Progenitor cell of endocrine pancreas (in vitro differentiated cells): ENCODE measurements at regions not wholly inside any gene's neighbourhood (a gene's known extent, or its start where the extent isn't known, plus 50 kb on each side); places are given as distances from the start of the nearest gene placed in this dataset.

Source experiments
- DNase-seq: peaks from one replicate; pipeline ENCODE4 v3.0.0; 2021; ENCODE audit warnings: low spot score; ENCODE audit not compliant: unreplicated experiment
- H3K27ac Mint-ChIP-seq: 2 replicates; pipeline ENCODE4 v1.8.0; 2021; ENCODE audit warnings: mild to moderate bottlenecking, moderate library complexity, mixed read lengths
- H3K27me3 Mint-ChIP-seq: 2 replicates; pipeline ENCODE4 v1.8.0; 2021; ENCODE audit warnings: mixed read lengths
- H3K36me3 Mint-ChIP-seq: 2 replicates; pipeline ENCODE4 v1.8.0; 2022; ENCODE audit warnings: mixed read lengths; ENCODE audit not compliant: insufficient read depth
- H3K4me1 Mint-ChIP-seq: 2 replicates; pipeline ENCODE4 v1.8.0; 2021; ENCODE audit warnings: low read depth, mixed read lengths
- H3K4me3 Mint-ChIP-seq: 2 replicates; pipeline ENCODE4 v1.8.0; 2021; ENCODE audit warnings: low read depth, mild to moderate bottlenecking, moderate library complexity, mixed read lengths
- H3K9me3 Mint-ChIP-seq: 2 replicates; pipeline ENCODE4 v1.8.0; 2021; ENCODE audit warnings: low read depth, mixed read lengths
- CTCF ChIP-seq: fragments of 200-600 bp; sonication (generic); IDR thresholded peaks from one replicate; pipeline ENCODE4 v1.5.0; 2021; ENCODE audit warnings: antibody characterized with exemption, mild to moderate bottlenecking; ENCODE audit not compliant: unreplicated experiment

- Mint-ChIP-seq H3K27ac (no peak overlapping the region), H3K9me3 (peaks cover 6% of the 10 kb centered on the region), H3K4me3 (no peak overlapping the region), H3K27me3 (peaks cover under 1% of the 10 kb centered on the region), H3K36me3 (no peaks in the 10 kb centered on the region), H3K4me1 (no peaks in the 10 kb centered on the region)
- no peak for DNase-seq
- TF ChIP-seq CTCF: no peak
Observed at GRCh38 chr2:8018956-8019355, 662.9 kb upstream of the ID2 start.

GRCh38 chr2:8019934-8020333 is 661.9 kb upstream of the ID2 start:
- Mint-ChIP-seq H3K27ac (no peak overlapping the region), H3K9me3 (peaks cover 6% of the 10 kb centered on the region), H3K27me3 (peaks cover 4% of the 10 kb centered on the region), H3K36me3 (no peaks in the 10 kb centered on the region), H3K4me1 (no peaks in the 10 kb centered on the region), H3K4me3 (no peak overlapping the region)
- DNase-seq: no peak
- TF ChIP-seq CTCF: no peak

- no peaks in the 10 kb centered on the region for H3K4me1 Mint-ChIP-seq
- no peaks in the 10 kb centered on the region for H3K36me3 Mint-ChIP-seq
- no peak overlapping the region for H3K27ac Mint-ChIP-seq
- H3K27me3 Mint-ChIP-seq: peaks cover 6% of the 10 kb centered on the region
- H3K9me3 Mint-ChIP-seq: peaks cover 6% of the 10 kb centered on the region
- no peak for DNase-seq
- TF ChIP-seq CTCF: no peak
- H3K4me3 Mint-ChIP-seq: no peak overlapping the region
Observed at GRCh38 chr2:8021921-8022320, 659.9 kb upstream of the ID2 start.

GRCh38 chr2:8022908-8023640 is 658.8 kb upstream of the ID2 start:
- TF ChIP-seq CTCF: no peak
- H3K4me1 Mint-ChIP-seq: no peaks in the 10 kb centered on the region
- H3K27me3 Mint-ChIP-seq: peaks cover 9% of the 10 kb centered on the region
- no peak for DNase-seq
- H3K9me3 Mint-ChIP-seq: peaks cover 2% of the 10 kb centered on the region
- H3K36me3 Mint-ChIP-seq: no peaks in the 10 kb centered on the region
- H3K27ac Mint-ChIP-seq: no peak overlapping the region
- H3K4me3 Mint-ChIP-seq: no peak overlapping the region

GRCh38 chr2:8024506-8024905 is 657.4 kb upstream of the ID2 start:
- Mint-ChIP-seq H3K4me3 (no peak overlapping the region), H3K27ac (no peak overlapping the region), H3K27me3 (peaks cover 9% of the 10 kb centered on the region), H3K36me3 (no peaks in the 10 kb centered on the region), H3K9me3 (no peaks in the 10 kb centered on the region), H3K4me1 (no peaks in the 10 kb centered on the region)
- TF ChIP-seq CTCF: no peak
- DNase-seq: no peak
